ENCODE measurements at regions not wholly inside any gene's neighbourhood (a gene's known extent, or its start where the extent isn't known, plus 50 kb on each side); places are given as distances from the start of the nearest gene placed in this dataset.
A peak's percentile ranks its signal among the peaks of the same experiment; 100 is the strongest.

DNA sequence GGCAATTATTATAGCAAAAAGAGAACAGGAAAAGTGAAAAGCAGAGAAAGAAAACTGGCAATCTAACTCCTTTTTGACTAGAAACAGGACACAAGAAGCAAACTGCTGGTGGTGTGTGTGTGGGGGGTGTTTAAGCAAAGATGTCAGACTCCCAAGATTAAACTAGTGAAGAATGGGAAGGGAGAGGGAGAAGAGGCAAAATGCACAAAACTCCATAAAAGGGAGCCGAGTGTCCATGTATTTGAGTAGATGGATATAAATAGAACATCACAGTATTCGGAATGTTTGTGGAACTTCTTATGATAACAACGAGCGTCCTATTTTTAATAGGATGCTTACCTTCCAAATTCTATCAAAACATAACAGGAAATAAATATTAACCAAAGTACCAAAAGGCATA, 179.8 kb upstream of the TRIB2 start:
- DNase-seq (ENCODE audit: low read depth), result no peak

GRCh38 chr2:12538138-12538694, 178.5 kb upstream of the TRIB2 start:
- TF ChIP-seq, protein P1, sequence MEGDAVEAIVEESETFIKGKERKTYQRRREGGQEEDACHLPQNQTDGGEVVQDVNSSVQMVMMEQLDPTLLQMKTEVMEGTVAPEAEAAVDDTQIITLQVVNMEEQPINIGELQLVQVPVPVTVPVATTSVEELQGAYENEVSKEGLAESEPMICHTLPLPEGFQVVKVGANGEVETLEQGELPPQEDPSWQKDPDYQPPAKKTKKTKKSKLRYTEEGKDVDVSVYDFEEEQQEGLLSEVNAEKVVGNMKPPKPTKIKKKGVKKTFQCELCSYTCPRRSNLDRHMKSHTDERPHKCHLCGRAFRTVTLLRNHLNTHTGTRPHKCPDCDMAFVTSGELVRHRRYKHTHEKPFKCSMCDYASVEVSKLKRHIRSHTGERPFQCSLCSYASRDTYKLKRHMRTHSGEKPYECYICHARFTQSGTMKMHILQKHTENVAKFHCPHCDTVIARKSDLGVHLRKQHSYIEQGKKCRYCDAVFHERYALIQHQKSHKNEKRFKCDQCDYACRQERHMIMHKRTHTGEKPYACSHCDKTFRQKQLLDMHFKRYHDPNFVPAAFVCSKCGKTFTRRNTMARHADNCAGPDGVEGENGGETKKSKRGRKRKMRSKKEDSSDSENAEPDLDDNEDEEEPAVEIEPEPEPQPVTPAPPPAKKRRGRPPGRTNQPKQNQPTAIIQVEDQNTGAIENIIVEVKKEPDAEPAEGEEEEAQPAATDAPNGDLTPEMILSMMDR (conservative IDR thresholded peaks at IDR 0.05; ENCODE audit: low read depth, low read length), result no peak
- DNase-seq (ENCODE audit: low read depth), result no peak
- no peak overlapping the region for H3K4me3 ChIP-seq (ENCODE audit: low read depth, low read length)

More for the DNA sequence above, 179.8 kb upstream of the TRIB2 start:
- H3K4me3 ChIP-seq (ENCODE audit: low read depth, low read length), result no peak overlapping the region
- TF ChIP-seq, protein P1 (conservative IDR thresholded peaks at IDR 0.05; ENCODE audit: low read depth, low read length), result no peak

GRCh38 chr2:12539336-12539735, 177.4 kb upstream of the TRIB2 start:
- DNase-seq (ENCODE audit: low read depth), result no peak
- TF ChIP-seq, protein P1 (conservative IDR thresholded peaks at IDR 0.05; ENCODE audit: low read depth, low read length), result no peak
- no peak overlapping the region for H3K4me3 ChIP-seq (ENCODE audit: low read depth, low read length)

- TF ChIP-seq, protein P1 (conservative IDR thresholded peaks at IDR 0.05; ENCODE audit: low read depth, low read length), result no peak
- peak; percentile 22 for DNase-seq (ENCODE audit: low read depth)
- no peak overlapping the region for H3K4me3 ChIP-seq (ENCODE audit: low read depth, low read length)
Observed at GRCh38 chr2:12539776-12540562, 176.8 kb upstream of the TRIB2 start.

DNA sequence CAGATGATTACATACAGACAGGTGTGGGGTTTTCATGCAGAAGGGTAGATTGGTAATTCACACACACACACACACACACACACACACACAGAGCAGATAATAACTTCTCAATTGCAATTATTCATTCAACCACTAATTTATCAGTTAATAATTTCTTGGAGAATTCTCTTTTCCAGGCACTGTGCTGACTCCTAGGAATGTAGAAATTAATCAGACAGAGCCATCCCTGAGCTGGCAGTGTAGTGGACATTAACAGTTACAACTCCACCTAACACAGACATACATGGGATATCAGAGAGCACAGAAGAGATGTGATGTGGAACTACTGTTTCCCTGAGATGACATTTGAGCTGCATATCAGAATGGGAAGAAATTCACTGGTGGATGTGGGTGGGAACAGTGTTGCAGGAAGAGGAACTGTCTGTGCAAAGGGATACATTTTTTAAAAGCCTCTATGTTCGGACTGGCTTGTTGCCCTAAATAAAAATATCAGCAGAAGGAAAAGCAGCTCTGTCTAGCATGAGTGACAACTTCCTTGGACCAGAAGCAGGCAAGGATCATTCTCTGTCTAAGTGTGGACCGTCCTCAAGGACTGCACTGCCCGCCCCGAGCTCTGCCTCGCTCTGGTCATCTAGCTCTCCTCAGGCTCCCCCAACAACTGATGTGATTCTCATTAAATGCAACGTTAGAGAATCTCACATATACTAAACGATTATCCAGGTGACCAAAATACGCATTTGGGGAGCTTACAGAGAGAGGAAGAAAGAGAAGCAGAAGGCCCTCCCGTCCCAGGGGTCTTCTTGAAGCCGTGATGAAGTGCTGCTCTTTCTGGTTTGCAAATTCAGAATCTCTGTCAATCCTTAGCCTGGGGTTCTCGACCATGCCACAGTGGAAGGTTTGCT, 173.4 kb upstream of the TRIB2 start:
- TF ChIP-seq, protein P1 (conservative IDR thresholded peaks at IDR 0.05; ENCODE audit: low read depth, low read length), result no peak
- DNase-seq (ENCODE audit: low read depth), result no peak

DNA sequence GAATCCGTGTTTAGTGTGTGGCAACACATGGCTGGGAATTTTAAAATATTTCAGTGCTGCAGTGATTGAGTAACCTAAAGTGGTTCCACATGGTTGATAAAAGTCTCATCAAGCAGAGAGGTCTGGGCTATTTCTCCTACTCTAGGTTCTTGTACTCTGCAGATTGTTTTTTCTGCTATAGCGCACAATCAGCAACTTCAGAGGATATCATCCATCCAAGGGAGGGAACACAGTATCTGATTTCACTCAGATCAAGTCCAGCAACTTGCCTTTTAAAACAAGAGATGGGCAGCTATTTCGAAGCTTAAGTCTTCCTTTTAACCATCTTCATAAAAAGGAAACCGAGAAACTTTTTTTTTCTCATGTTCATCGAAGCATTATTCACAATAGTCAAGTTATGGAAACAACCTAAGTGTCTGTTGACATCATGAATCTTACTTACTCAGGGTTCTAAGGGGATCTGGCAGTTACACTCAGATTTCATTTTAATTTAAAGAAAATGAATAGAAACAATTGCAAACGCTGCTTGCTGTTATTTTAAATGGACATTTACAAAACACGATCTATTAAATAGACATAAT, 172.7 kb upstream of the TRIB2 start:
- TF ChIP-seq, protein P1 (conservative IDR thresholded peaks at IDR 0.05; ENCODE audit: low read depth, low read length), result no peak
- DNase-seq (ENCODE audit: low read depth), result peak; percentile 73

More for the DNA sequence above, 173.4 kb upstream of the TRIB2 start:
- H3K4me3 ChIP-seq (ENCODE audit: low read depth, low read length), result no peak overlapping the region

More for the DNA sequence above, 172.7 kb upstream of the TRIB2 start:
- no peak overlapping the region for H3K4me3 ChIP-seq (ENCODE audit: low read depth, low read length)

All from choroid plexus epithelial cell (primary cell).